T-cell (primary cell): ENCODE measurements at regions not wholly inside any gene's neighbourhood (a gene's known extent, or its start where the extent isn't known, plus 50 kb on each side); places are given as distances from the start of the nearest gene placed in this dataset.
A peak's percentile ranks its signal among the peaks of the same experiment; 100 is the strongest.

ENCODE experiments used
- ATAC-seq, 4 experiments: fragments of 200-7000 bp in 3 of 4; fragments of 150-1000 bp in 1 of 4; cut with Tn5 transposase; replicated peaks in 1 of 4; 1 replicate in 3 of 4; 2 replicates in 1 of 4; pipeline ENCODE4 v1.10.0; 2021; ENCODE audit warnings: moderate library complexity in 3 of 4, mild to moderate bottlenecking in 2 of 4, moderate number of reproducible peaks in 1 of 4
- CTCF ChIA-PET, 2 donors: fragments of 300-600 bp; sonication (Branson Sonifier 250); formaldehyde crosslinking; loops; one replicate each; lab custom pipeline; 2022; ENCODE audit warnings: antibody characterized with exemption in 2 of 2; lab: Charles Lee
- POLR2A ChIA-PET, 2 donors: fragments of 300-600 bp; sonication (Branson Sonifier 250); formaldehyde crosslinking; loops; one replicate each; lab custom pipeline; 2022; ENCODE audit warnings: antibody characterized with exemption in 2 of 2; lab: Charles Lee
- DNase-seq, 35 experiments: peaks; one replicate each; pipeline versions ENCODE4 v3.0.0 to v3.0.0-alpha.2; 2013 to 2023
- H3K27ac ChIP-seq: one replicate; pipeline ENCODE4 v1.5.1; 2013; ENCODE audit warnings: low read length
- H3K27me3 ChIP-seq, 2 experiments: replicated peaks in 1 of 2; 1 replicate in 1 of 2; 2 replicates in 1 of 2; pipeline versions ENCODE4 v1.6.1 to v1.7.0; 2013; ENCODE audit warnings: low read length in 1 of 2, mixed read lengths in 1 of 2; ENCODE audit not compliant: control insufficient read depth in 2 of 2, insufficient read depth in 2 of 2; ENCODE audit errors: extremely low read depth in 1 of 2
- H3K36me3 ChIP-seq, 2 donors: 1 replicate in 1 of 2; 2 replicates in 1 of 2; pipeline versions ENCODE4 v1.6.1 to v1.7.0; 2013; ENCODE audit warnings: low read length in 1 of 2; ENCODE audit not compliant: control insufficient read depth in 2 of 2, insufficient read depth in 1 of 2; ENCODE audit errors: extremely low read depth in 1 of 2
- H3K4me1 ChIP-seq, 2 experiments: 1 replicate in 1 of 2; 2 replicates in 1 of 2; pipeline versions ENCODE4 v1.6.1 to v1.7.0; 2013; ENCODE audit warnings: low read length in 2 of 2, mixed read lengths in 1 of 2; ENCODE audit not compliant: insufficient read depth in 2 of 2, control insufficient read depth in 1 of 2; ENCODE audit errors: extremely low read depth in 1 of 2
- H3K4me3 ChIP-seq, 2 donors: 1 replicate in 1 of 2; 2 replicates in 1 of 2; pipeline versions ENCODE4 v1.5.1 to v1.7.0; 2013; ENCODE audit warnings: mild to moderate bottlenecking in 2 of 2, low read length in 1 of 2, moderate library complexity in 1 of 2; ENCODE audit not compliant: control insufficient read depth in 1 of 2; ENCODE audit errors: extremely low read depth in 1 of 2
- H3K9me3 ChIP-seq: 2 replicates; pipeline ENCODE4 v1.7.0; 2013
- H3K27ac Mint-ChIP-seq, 2 donors: one replicate each; pipeline ENCODE4 v1.8.0; 2020 to 2021; ENCODE audit warnings: mild to moderate bottlenecking in 2 of 2, mixed read lengths in 2 of 2
- H3K27me3 Mint-ChIP-seq, 2 donors: one replicate each; pipeline ENCODE4 v1.8.0; 2021 to 2022; ENCODE audit warnings: mixed read lengths in 2 of 2
- H3K36me3 Mint-ChIP-seq: one replicate; pipeline ENCODE4 v1.8.0; 2021; ENCODE audit warnings: mixed read lengths
- H3K4me1 Mint-ChIP-seq, 3 donors: one replicate each; pipeline ENCODE4 v1.8.0; 2020 to 2022; ENCODE audit warnings: mixed read lengths in 3 of 3, mild to moderate bottlenecking in 1 of 3
- H3K4me3 Mint-ChIP-seq, 3 donors: one replicate each; pipeline ENCODE4 v1.8.0; 2020 to 2022; ENCODE audit warnings: mild to moderate bottlenecking in 3 of 3, mixed read lengths in 3 of 3, moderate library complexity in 3 of 3
- H3K9me3 Mint-ChIP-seq, 3 donors: one replicate each; pipeline ENCODE4 v1.8.0; 2020 to 2022; ENCODE audit warnings: mixed read lengths in 3 of 3
- WGBS: methylation state at CpG from one replicate; pipeline ENCODE4 v1.1.5; 2013; ENCODE audit warnings: missing lambda C conversion rate; ENCODE audit not compliant: insufficient coverage; 5-methylcytosine and 5-hydroxymethylcytosine counted together

GRCh38 chr14:106843386-106843785, 1317.0 kb downstream of the TMEM121 start:
- ChIA-PET CTCF (interaction anchor here (0.9 to 1.2 kb wide), 3 partner anchors 27 to 31 kb away, joined by 3 to 6 read pairs (median 3); no protein-coding TSS in a partner anchor), POLR2A (no interaction called here)
- Histone ChIP-seq H3K4me3 (peak overlapping the region; percentile 88 to 91), H3K4me1 (peaks cover 0 to 19% of the 10 kb centered on the region in 2 experiments), H3K27ac (peak overlapping the region; percentile 80), H3K9me3 (no peaks in the 10 kb centered on the region), H3K27me3 (no peaks in the 10 kb centered on the region), H3K36me3 (no peaks in the 10 kb centered on the region)
- no peaks in the 10 kb centered on the region for H3K36me3 Mint-ChIP-seq
- ATAC-seq (no peak), DNase-seq (peak in 1 of 35 experiments; percentile 23)
- no peaks in the 10 kb centered on the region for H3K27me3 Mint-ChIP-seq
- H3K4me3 Mint-ChIP-seq = peak overlapping the region; percentile 92 to 99 (median 97)
- peaks cover 36 to 53% (median 41%) of the 10 kb centered on the region in 3 donors for H3K4me1 Mint-ChIP-seq
- 60% methylated on average over 3 of the region's 6 CpGs for WGBS
- no peaks in the 10 kb centered on the region for H3K9me3 Mint-ChIP-seq
- H3K27ac Mint-ChIP-seq = peak overlapping the region; percentile 92 to 94

DNA sequence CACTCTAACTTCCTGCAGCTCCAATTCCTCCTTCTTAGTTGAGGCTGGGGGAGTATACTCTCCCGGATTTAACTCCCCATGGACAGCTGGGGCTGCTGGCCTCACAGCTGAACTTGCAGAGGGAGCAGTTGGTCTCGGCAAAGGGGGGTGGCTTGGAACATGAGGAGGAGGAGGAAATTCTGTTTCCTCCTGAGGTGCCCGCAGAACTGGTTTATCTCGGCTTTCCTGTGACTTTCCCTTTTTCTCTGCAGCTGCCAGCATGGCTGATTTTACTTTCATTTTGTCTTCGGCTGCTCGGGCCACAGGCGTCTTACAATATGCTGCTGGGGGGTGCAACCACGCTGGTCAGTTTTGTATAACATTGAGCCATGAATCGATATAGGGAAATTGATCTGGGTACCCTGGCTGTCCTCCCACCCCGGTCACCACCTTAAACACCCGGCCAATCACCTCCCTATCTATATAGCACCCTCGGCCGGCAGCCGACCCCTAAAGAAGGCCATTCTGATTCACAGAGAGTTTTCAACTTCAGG, 1317.6 kb downstream of the TMEM121 start:
- peak overlapping the region; percentile 80 for H3K27ac ChIP-seq
- no peaks in the 10 kb centered on the region for H3K27me3 Mint-ChIP-seq
- CTCF ChIA-PET = interaction anchor here (0.9 to 1.2 kb wide), 3 partner anchors 26 to 30 kb away, joined by 3 to 6 read pairs (median 3); no protein-coding TSS in a partner anchor
- H3K9me3 ChIP-seq = no peaks in the 10 kb centered on the region
- H3K36me3 Mint-ChIP-seq = no peaks in the 10 kb centered on the region
- peak overlapping the region; percentile 92 to 99 (median 97) for H3K4me3 Mint-ChIP-seq
- H3K27ac Mint-ChIP-seq = peak overlapping the region; percentile 92 to 94
- POLR2A ChIA-PET = no interaction called here
- H3K27me3 ChIP-seq = no peaks in the 10 kb centered on the region
- WGBS = 0% methylated on average over 9 of the region's 14 CpGs
- no peaks in the 10 kb centered on the region for H3K9me3 Mint-ChIP-seq
- H3K4me1 ChIP-seq = peaks cover 0 to 19% of the 10 kb centered on the region in 2 experiments
- no peaks in the 10 kb centered on the region for H3K36me3 ChIP-seq
- H3K4me1 Mint-ChIP-seq = peaks cover 36 to 53% (median 41%) of the 10 kb centered on the region in 3 donors
- H3K4me3 ChIP-seq = peak overlapping the region; percentile 88 to 91
- ATAC-seq (peak; percentile 16 to 39 (median 24)), DNase-seq (peak in 15 of 35 experiments; percentile 4 to 64 (median 13))

- peak overlapping the region; percentile 92 to 99 (median 97) for H3K4me3 Mint-ChIP-seq
- peak; percentile 35 to 78 (median 59) for DNase-seq
- H3K9me3 Mint-ChIP-seq = no peaks in the 10 kb centered on the region
- WGBS = 4% methylated on average over 55 of the region's 56 CpGs
- H3K36me3 Mint-ChIP-seq = no peaks in the 10 kb centered on the region
- H3K27me3 ChIP-seq = no peaks in the 10 kb centered on the region
- peak; percentile 81 to 85 (median 84) for ATAC-seq
- H3K27me3 Mint-ChIP-seq = no peaks in the 10 kb centered on the region
- H3K27ac Mint-ChIP-seq = peak overlapping the region; percentile 92 to 94
- peaks cover 0 to 19% of the 10 kb centered on the region in 2 experiments for H3K4me1 ChIP-seq
- H3K9me3 ChIP-seq = no peaks in the 10 kb centered on the region
- no peaks in the 10 kb centered on the region for H3K36me3 ChIP-seq
- ChIA-PET POLR2A (no interaction called here), CTCF (interaction anchor here in 1 of 2 donors (1.2 kb wide), 1 partner anchor 29 kb away, joined by 3 read pairs; no protein-coding TSS in a partner anchor)
- H3K4me1 Mint-ChIP-seq = peaks cover 36 to 51% (median 41%) of the 10 kb centered on the region in 3 donors
- H3K27ac ChIP-seq = peak overlapping the region; percentile 80
- H3K4me3 ChIP-seq = peak overlapping the region; percentile 88 to 91
Observed at GRCh38 chr14:106844608-106845285, 1318.4 kb downstream of the TMEM121 start.

DNA sequence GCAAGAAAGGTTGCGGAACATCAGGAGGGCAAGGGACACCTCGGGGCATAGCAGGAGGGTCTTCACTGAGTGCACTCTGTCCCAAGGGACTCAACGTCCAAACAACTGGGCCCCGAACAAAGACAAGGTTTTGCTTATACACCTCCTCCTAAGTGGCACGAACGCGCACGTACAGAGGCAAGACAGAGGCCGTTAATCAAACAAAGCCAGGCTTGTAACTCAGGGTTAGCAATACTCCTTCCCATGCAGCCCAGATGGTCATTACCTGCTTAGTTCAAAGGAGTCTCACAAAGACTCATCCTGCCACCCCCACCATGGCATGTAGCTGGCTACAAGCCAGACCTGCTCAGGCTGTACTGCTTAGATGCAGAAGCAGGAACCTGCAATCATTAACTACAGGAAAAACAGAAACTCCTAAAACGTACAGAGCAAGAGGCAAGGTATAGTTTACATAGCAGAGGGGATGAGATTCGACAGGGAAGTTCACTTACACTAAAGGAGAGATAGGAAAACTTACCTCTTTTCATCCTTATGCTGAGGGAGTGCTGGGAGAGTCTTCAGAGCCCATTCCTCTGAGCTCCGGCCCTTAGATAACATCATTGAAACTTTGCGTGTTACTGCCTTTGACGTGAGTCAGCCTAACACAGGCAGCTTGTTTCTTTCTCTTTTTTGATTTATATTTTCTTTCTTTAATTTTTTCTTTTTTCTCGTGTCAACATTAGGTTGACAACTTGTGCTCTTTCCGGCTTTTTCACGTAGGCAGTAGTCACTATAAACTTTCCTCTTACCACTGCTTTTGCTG, 1319.1 kb downstream of the TMEM121 start:
- 45% methylated on average over 11 of the region's 17 CpGs for WGBS
- H3K4me3 Mint-ChIP-seq = peak overlapping the region; percentile 92 to 99 (median 97)
- no peaks in the 10 kb centered on the region for H3K9me3 ChIP-seq
- peak overlapping the region; percentile 80 for H3K27ac ChIP-seq
- peaks cover 0 to 19% of the 10 kb centered on the region in 2 experiments for H3K4me1 ChIP-seq
- H3K4me3 ChIP-seq = peak overlapping the region; percentile 88 to 91
- H3K36me3 ChIP-seq = no peaks in the 10 kb centered on the region
- H3K4me1 Mint-ChIP-seq = peaks cover 33 to 43% (median 37%) of the 10 kb centered on the region in 3 donors
- H3K9me3 Mint-ChIP-seq = no peaks in the 10 kb centered on the region
- CTCF ChIA-PET = interaction anchor here in 1 of 2 donors (0.8 to 0.9 kb wide), 2 partner anchors 15 to 27 kb away, joined by 3 to 4 read pairs; no protein-coding TSS in a partner anchor
- no peaks in the 10 kb centered on the region for H3K27me3 Mint-ChIP-seq
- no peaks in the 10 kb centered on the region for H3K27me3 ChIP-seq
- POLR2A ChIA-PET = no interaction called here
- peak in 33 of 35 experiments; percentile 14 to 65 (median 38) for DNase-seq
- peak; percentile 41 to 55 (median 47) for ATAC-seq
- H3K36me3 Mint-ChIP-seq = no peaks in the 10 kb centered on the region
- peak overlapping the region; percentile 71 for H3K27ac Mint-ChIP-seq

DNA sequence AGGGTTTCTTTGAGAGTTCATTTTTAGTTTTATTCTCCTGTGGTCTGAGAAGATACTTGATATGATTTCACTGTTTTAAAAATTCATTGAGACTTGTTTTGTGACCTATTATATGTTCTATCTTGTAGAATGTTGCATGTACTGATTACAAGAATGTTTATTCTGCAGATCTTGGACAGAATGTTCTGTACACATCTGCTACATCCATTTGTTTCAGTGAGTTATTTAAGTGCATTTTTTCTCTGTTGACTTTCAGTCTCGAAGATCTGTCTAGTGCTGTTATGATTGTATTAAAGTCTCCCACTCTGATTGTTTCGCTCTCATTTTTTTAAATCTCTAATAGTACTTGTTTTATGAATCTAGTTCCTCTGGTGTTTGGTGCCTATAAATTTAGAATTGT, 1319.8 kb downstream of the TMEM121 start:
- H3K4me1 Mint-ChIP-seq = peaks cover 30 to 41% (median 37%) of the 10 kb centered on the region in 3 donors
- Histone ChIP-seq H3K27ac (no peak overlapping the region), H3K36me3 (no peaks in the 10 kb centered on the region), H3K9me3 (no peaks in the 10 kb centered on the region), H3K4me1 (peaks cover 0 to 19% of the 10 kb centered on the region in 2 experiments), H3K27me3 (no peaks in the 10 kb centered on the region), H3K4me3 (no peak overlapping the region)
- ATAC-seq (no peak), DNase-seq (no peak)
- peak overlapping the region; percentile 92 to 99 (median 97) for H3K4me3 Mint-ChIP-seq
- no peaks in the 10 kb centered on the region for H3K36me3 Mint-ChIP-seq
- no peaks in the 10 kb centered on the region for H3K27me3 Mint-ChIP-seq
- H3K27ac Mint-ChIP-seq = peak overlapping the region; percentile 45 to 71
- WGBS = no CpG with 5 or more reads among the region's 2 CpGs
- ChIA-PET POLR2A (no interaction called here), CTCF (interaction anchor here in 1 of 2 donors (0.8 to 0.9 kb wide), 2 partner anchors 16 to 27 kb away, joined by 3 to 4 read pairs; no protein-coding TSS in a partner anchor)
- H3K9me3 Mint-ChIP-seq = no peaks in the 10 kb centered on the region
